Spleen (tissue), 11 donors: ENCODE measurements at regions not wholly inside any gene's neighbourhood (a gene's known extent, or its start where the extent isn't known, plus 50 kb on each side); places are given as distances from the start of the nearest gene placed in this dataset.

Source experiments
- DNase-seq: peaks from one replicate; pipeline ENCODE4 v3.0.0-alpha.2; 2020
- H3K27ac ChIP-seq, 8 donors: fragments of 200-600 bp; sonication (generic) in 7 of 8; 1 replicate in 4 of 8; 2 replicates in 4 of 8; pipeline versions ENCODE4 v1.5.0 to v1.8.0; 2016 to 2021; ENCODE audit warnings: inconsistent platforms in 4 of 8, mild to moderate bottlenecking in 4 of 8, moderate library complexity in 1 of 8
- H3K27me3 ChIP-seq, 7 donors: fragments of 200-600 bp; sonication (generic) in 6 of 7; replicated peaks in 1 of 7; 1 replicate in 4 of 7; 2 replicates in 3 of 7; pipeline versions ENCODE4 v1.5.0 to v1.8.0; 2016 to 2021; ENCODE audit warnings: inconsistent platforms in 3 of 7, mild to moderate bottlenecking in 1 of 7
- H3K36me3 ChIP-seq, 6 donors: fragments of 200-600 bp; sonication (generic) in 5 of 6; 1 replicate in 4 of 6; 2 replicates in 2 of 6; pipeline versions ENCODE4 v1.5.0 to v1.8.0; 2016 to 2021; ENCODE audit warnings: inconsistent platforms in 2 of 6
- H3K4me1 ChIP-seq, 6 donors: fragments of 200-600 bp; sonication (generic) in 5 of 6; 1 replicate in 3 of 6; 2 replicates in 3 of 6; pipeline versions ENCODE4 v1.5.0 to v1.8.0; 2016 to 2021; ENCODE audit warnings: inconsistent platforms in 3 of 6
- H3K4me3 ChIP-seq, 8 donors: fragments of 200-600 bp; sonication (generic) in 7 of 8; 1 replicate in 4 of 8; 2 replicates in 4 of 8; pipeline versions ENCODE4 v1.5.0 to v1.8.0; 2016 to 2021; ENCODE audit warnings: inconsistent platforms in 4 of 8, mild to moderate bottlenecking in 4 of 8, moderate library complexity in 2 of 8
- H3K9me3 ChIP-seq, 8 donors: fragments of 200-600 bp; sonication (generic) in 7 of 8; 1 replicate in 4 of 8; 2 replicates in 4 of 8; pipeline versions ENCODE4 v1.5.0 to v1.8.0; 2016 to 2021; ENCODE audit warnings: inconsistent platforms in 4 of 8
- POLR2A ChIP-seq, 3 donors: fragments of 450-650 bp; IDR thresholded peaks; one replicate each; pipeline ENCODE4 v1.5.1; 2017; ENCODE audit warnings: antibody characterized with exemption in 3 of 3, mild to moderate bottlenecking in 1 of 3
- POLR2AphosphoS5 ChIP-seq, 3 donors: sonication (generic); formaldehyde crosslinking; IDR thresholded peaks; one replicate each; pipeline ENCODE4 v1.5.1; 2017; ENCODE audit warnings: antibody characterized with exemption in 3 of 3
- WGBS, 5 donors: extraction: QIAGEN DNeasy Blood & Tissue Kit in 3 of 5; methylation state at CpG; one replicate each; pipeline versions ENCODE4 v1.1.5 to v1.1.7; 2013 to 2018; 5-methylcytosine and 5-hydroxymethylcytosine counted together
- intact Hi-C: fragments of 100-400 bp; cut with DNase I; formaldehyde crosslinking; loops from one replicate; pipeline ENCODE4 v1.15.0; 2023; ENCODE audit warnings: low total_unique reads
- TF ChIP-seq, protein P1 (sequence below), 11 experiments: fragments of 200-600 bp in 7 of 11; fragments of 450-650 bp in 4 of 11; sonication (generic) in 4 of 11; IDR thresholded peaks in 8 of 11; conservative IDR thresholded peaks in 3 of 11; 1 replicate in 7 of 11; 2 replicates in 4 of 11; pipeline versions ENCODE4 v1.4.0 to v1.8.0; 2016 to 2021; ENCODE audit warnings: antibody characterized with exemption in 11 of 11, inconsistent platforms in 4 of 11, mild to moderate bottlenecking in 1 of 11
- donor health status: healthy with polysubstance abuse.
- donor health status: DM: no; HTN: no; CAD: no; lungs with moderate emphysema.
- donor health status: DM: no; HTN: no; CAD: no.
- donor health status: Bipolar disorder and iron deficiency.
- donor health status: healthy.
- donor health status: DM: no; HTN: no; CAD: no.
- donor health status: DM: yes; HTN: yes; CAD: no.

DNA sequence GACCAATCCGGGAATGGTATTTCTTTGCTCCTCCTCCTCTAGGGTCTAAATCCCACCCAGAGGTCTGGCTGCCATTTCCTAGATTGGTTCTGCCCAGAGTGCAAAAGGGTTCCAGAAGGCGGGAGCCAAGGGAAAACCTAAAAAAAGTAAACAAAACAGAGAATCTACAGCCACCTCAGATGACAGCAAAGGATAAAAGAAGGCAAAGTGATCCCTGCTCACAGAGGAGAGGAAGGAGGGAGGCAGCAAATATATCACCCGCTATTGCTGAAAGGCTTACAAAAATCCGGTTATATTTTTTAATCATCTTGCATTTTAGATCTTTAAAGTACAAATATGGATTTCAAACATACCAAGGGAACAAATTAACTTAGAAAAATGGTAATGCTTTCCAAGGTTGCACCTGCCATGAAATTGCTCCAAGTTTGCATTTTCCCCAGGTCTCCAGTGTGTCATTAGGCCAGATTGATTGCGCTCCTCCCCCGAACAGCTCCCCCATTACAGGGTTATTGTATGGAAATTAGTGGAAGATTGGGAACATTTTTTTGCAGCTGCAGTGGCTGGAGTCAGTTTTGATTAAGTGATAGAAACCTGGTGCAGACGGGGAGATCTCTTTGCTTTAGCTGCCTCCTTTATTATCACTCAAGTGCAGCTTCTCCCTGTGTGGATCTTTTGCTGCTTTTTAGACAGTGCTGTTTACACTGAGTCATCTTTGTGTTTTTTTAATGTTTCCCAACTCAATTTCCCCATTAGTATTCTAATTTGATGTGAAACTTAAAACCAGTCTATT, 280.5 kb upstream of the CAMK1G start:
- intact Hi-C loops, result no loop called here
- Histone ChIP-seq H3K9me3 (no peaks in the 10 kb centered on the region), H3K27ac (no peak overlapping the region), H3K36me3 (no peaks in the 10 kb centered on the region), H3K27me3 (peaks cover 0 to 12% (median 0%) of the 10 kb centered on the region in 7 donors), H3K4me3 (no peak overlapping the region), H3K4me1 (no peaks in the 10 kb centered on the region)
- 82 to 87% (median 84%) methylated on average over 7 of the region's 7 CpGs for WGBS, 5 donors
- DNase-seq, result no peak
- TF ChIP-seq POLR2AphosphoS5 (IDR thresholded peaks at IDR 0.05), result no peak
- TF ChIP-seq, protein P1, sequence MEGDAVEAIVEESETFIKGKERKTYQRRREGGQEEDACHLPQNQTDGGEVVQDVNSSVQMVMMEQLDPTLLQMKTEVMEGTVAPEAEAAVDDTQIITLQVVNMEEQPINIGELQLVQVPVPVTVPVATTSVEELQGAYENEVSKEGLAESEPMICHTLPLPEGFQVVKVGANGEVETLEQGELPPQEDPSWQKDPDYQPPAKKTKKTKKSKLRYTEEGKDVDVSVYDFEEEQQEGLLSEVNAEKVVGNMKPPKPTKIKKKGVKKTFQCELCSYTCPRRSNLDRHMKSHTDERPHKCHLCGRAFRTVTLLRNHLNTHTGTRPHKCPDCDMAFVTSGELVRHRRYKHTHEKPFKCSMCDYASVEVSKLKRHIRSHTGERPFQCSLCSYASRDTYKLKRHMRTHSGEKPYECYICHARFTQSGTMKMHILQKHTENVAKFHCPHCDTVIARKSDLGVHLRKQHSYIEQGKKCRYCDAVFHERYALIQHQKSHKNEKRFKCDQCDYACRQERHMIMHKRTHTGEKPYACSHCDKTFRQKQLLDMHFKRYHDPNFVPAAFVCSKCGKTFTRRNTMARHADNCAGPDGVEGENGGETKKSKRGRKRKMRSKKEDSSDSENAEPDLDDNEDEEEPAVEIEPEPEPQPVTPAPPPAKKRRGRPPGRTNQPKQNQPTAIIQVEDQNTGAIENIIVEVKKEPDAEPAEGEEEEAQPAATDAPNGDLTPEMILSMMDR (IDR thresholded peaks at IDR 0.05 in 8 of 11, conservative IDR thresholded peaks at IDR 0.05 in 3 of 11), result no peak
- TF ChIP-seq POLR2A (IDR thresholded peaks at IDR 0.05), result no peak

DNA sequence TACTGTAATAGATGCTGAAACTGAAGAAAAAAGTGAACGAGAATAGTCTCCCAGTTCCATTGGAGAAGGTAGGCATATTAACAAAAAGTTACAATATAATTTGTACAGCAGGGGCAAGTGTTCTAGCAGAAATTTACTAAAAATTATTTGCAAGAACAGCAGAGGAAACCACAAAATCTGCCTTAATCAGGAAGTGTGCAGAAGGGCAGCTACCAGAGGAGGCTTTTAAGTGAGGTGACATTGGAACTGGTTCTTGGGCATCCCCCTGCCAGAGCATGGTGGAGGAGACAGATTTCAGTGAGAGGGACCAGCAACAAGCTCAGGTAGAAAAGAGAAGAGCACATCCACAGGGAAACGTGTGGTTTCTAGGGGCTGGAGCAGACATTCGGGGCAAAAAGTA, 279.3 kb upstream of the CAMK1G start:
- Histone ChIP-seq H3K4me1 (no peaks in the 10 kb centered on the region), H3K27me3 (peaks cover 0 to 12% (median 0%) of the 10 kb centered on the region in 7 donors), H3K9me3 (no peaks in the 10 kb centered on the region), H3K36me3 (no peaks in the 10 kb centered on the region), H3K27ac (no peak overlapping the region), H3K4me3 (no peak overlapping the region)
- WGBS, 5 donors, result 33 to 49% (median 42%) methylated on average over 3 of the region's 3 CpGs
- intact Hi-C loops, result no loop called here
- DNase-seq, result no peak
- no peak for TF ChIP-seq POLR2AphosphoS5 (IDR thresholded peaks at IDR 0.05)
- TF ChIP-seq POLR2A (IDR thresholded peaks at IDR 0.05), result no peak
- TF ChIP-seq, protein P1 (IDR thresholded peaks at IDR 0.05 in 8 of 11, conservative IDR thresholded peaks at IDR 0.05 in 3 of 11), result no peak

GRCh38 chr1:209305221-209305954, 278.1 kb upstream of the CAMK1G start:
- H3K36me3 ChIP-seq, result no peaks in the 10 kb centered on the region
- intact Hi-C loops, result no loop called here
- DNase-seq, result no peak
- peaks cover 0 to 9% (median 0%) of the 10 kb centered on the region in 7 donors for H3K27me3 ChIP-seq
- H3K4me3 ChIP-seq, result no peak overlapping the region
- 68 to 83% (median 78%) methylated on average over 4 of the region's 4 CpGs for WGBS, 5 donors
- no peak overlapping the region for H3K27ac ChIP-seq
- TF ChIP-seq POLR2A (IDR thresholded peaks at IDR 0.05) (no peak), POLR2AphosphoS5 (IDR thresholded peaks at IDR 0.05) (no peak)
- TF ChIP-seq, protein P1 (IDR thresholded peaks at IDR 0.05 in 8 of 11, conservative IDR thresholded peaks at IDR 0.05 in 3 of 11), result no peak
- H3K9me3 ChIP-seq, result no peaks in the 10 kb centered on the region
- no peaks in the 10 kb centered on the region for H3K4me1 ChIP-seq

- H3K9me3 ChIP-seq, result no peaks in the 10 kb centered on the region
- intact Hi-C loops, result no loop called here
- DNase-seq, result no peak
- TF ChIP-seq, protein P1 (IDR thresholded peaks at IDR 0.05 in 8 of 11, conservative IDR thresholded peaks at IDR 0.05 in 3 of 11), result no peak
- no peak for TF ChIP-seq POLR2AphosphoS5 (IDR thresholded peaks at IDR 0.05)
- TF ChIP-seq POLR2A (IDR thresholded peaks at IDR 0.05), result no peak
- no peak overlapping the region for H3K27ac ChIP-seq
- WGBS, 5 donors, result 60 to 84% (median 66%) methylated on average over 2 of the region's 2 CpGs
- H3K36me3 ChIP-seq, result no peaks in the 10 kb centered on the region
- H3K4me1 ChIP-seq, result no peaks in the 10 kb centered on the region
- H3K4me3 ChIP-seq, result no peak overlapping the region
- H3K27me3 ChIP-seq, result peaks cover 0 to 9% (median 0%) of the 10 kb centered on the region in 7 donors
These were observed 275.7 kb upstream of the CAMK1G start for GRCh38 chr1:209307846-209308245.
